H1 (cell line): ENCODE measurements at regions not wholly inside any gene's neighbourhood (a gene's known extent, or its start where the extent isn't known, plus 50 kb on each side); places are given as distances from the start of the nearest gene placed in this dataset.

Source experiments
- CTCF ChIA-PET: fragments of 300-600 bp; sonication (Branson Sonifier 250); formaldehyde crosslinking; loops from one replicate; lab custom pipeline; 2021; ENCODE audit not compliant: partially characterized antibody; lab: Charles Lee
- POLR2A ChIA-PET: fragments of 300-600 bp; sonication (Branson Sonifier 250); formaldehyde crosslinking; loops from one replicate; lab custom pipeline; 2021; ENCODE audit warnings: inconsistent platforms; ENCODE audit not compliant: partially characterized antibody; lab: Charles Lee
- DNase-seq, 2 experiments: peaks; one replicate each; pipeline versions ENCODE4 v3.0.0 to v3.0.0-alpha.2; 2010 to 2022; ENCODE audit warnings: low spot score in 2 of 2, low read depth in 1 of 2, mixed read lengths in 1 of 2
- FAIRE-seq: peaks from 2 replicates; lab custom pipeline; 2011; peaks lifted over from hg19 to GRCh38; lab: Jason Lieb, UNC
- H2AFZ ChIP-seq: 2 replicates; pipeline ENCODE4 v1.8.1; 2012; ENCODE audit warnings: low read length, inconsistent platforms
- H2AK5ac ChIP-seq: 2 replicates; pipeline ENCODE4 v1.6.1; 2013; ENCODE audit warnings: low read depth, low read length
- H2BK120ac ChIP-seq: replicated peaks from 2 replicates; pipeline ENCODE3; 2013; ENCODE audit warnings: low read depth, low read length, inconsistent platforms
- H2BK12ac ChIP-seq: 2 replicates; pipeline ENCODE4 v1.6.1; 2013; ENCODE audit warnings: low read depth, low read length
- H2BK15ac ChIP-seq: 2 replicates; pipeline ENCODE4 v1.6.1; 2013; ENCODE audit warnings: low read length
- H2BK20ac ChIP-seq: 2 replicates; pipeline ENCODE4 v1.6.1; 2013; ENCODE audit warnings: low read length
- H2BK5ac ChIP-seq: 2 replicates; pipeline ENCODE4 v1.6.1; 2013; ENCODE audit warnings: low read depth, low read length
- H3K14ac ChIP-seq: 2 replicates; pipeline ENCODE4 v1.6.1; 2013; ENCODE audit warnings: inconsistent platforms; ENCODE audit not compliant: insufficient read length
- H3K18ac ChIP-seq: 2 replicates; pipeline ENCODE4 v1.6.1; 2013; ENCODE audit warnings: low read length; ENCODE audit errors: extremely low read depth
- H3K23ac ChIP-seq: 2 replicates; pipeline ENCODE4 v1.6.1; 2013; ENCODE audit warnings: inconsistent platforms; ENCODE audit not compliant: insufficient read length
- H3K23me2 ChIP-seq: 2 replicates; pipeline ENCODE4 v1.6.1; 2013; ENCODE audit warnings: low read depth, low read length
- H3K27ac ChIP-seq: 2 replicates; pipeline ENCODE4 v1.6.1; 2011; ENCODE audit warnings: low read depth, low read length, inconsistent platforms
- H3K27me3 ChIP-seq, 4 experiments: replicated peaks in 1 of 4; 1 replicate in 1 of 4; 2 replicates in 3 of 4; pipeline versions ENCODE4 v1.6.1 to v1.8.1; 2011 to 2013; ENCODE audit warnings: low read length in 3 of 4, mild to moderate bottlenecking in 3 of 4, inconsistent platforms in 2 of 4, mixed read lengths in 2 of 4, moderate library complexity in 1 of 4; ENCODE audit not compliant: control insufficient read depth in 3 of 4, insufficient read depth in 3 of 4; ENCODE audit errors: extremely low read depth in 1 of 4
- H3K36me3 ChIP-seq, 4 experiments: 2 replicates each; pipeline versions ENCODE4 v1.6.1 to v1.8.1; 2011 to 2013; ENCODE audit warnings: mild to moderate bottlenecking in 4 of 4, low read length in 3 of 4, moderate library complexity in 2 of 4, control low read depth in 1 of 4, inconsistent platforms in 1 of 4; ENCODE audit not compliant: insufficient read depth in 4 of 4, control insufficient read depth in 2 of 4
- H3K4ac ChIP-seq: replicated peaks from 2 replicates; pipeline ENCODE3; 2013; ENCODE audit warnings: low read length, low read depth, mixed read lengths, inconsistent platforms; ENCODE audit not compliant: insufficient read length
- H3K4me1 ChIP-seq, 4 experiments: replicated peaks in 1 of 4; 1 replicate in 1 of 4; 2 replicates in 3 of 4; pipeline versions ENCODE4 v1.6.1 to v1.8.1; 2011 to 2013; ENCODE audit warnings: low read length in 3 of 4, inconsistent platforms in 2 of 4, mixed read lengths in 1 of 4; ENCODE audit not compliant: insufficient read depth in 4 of 4, control insufficient read depth in 3 of 4
- H3K4me2 ChIP-seq, 2 experiments: 2 replicates each; pipeline versions ENCODE4 v1.6.1 to v1.8.1; 2011 to 2013; ENCODE audit warnings: low read depth in 2 of 2, low read length in 2 of 2, control low read depth in 1 of 2, inconsistent platforms in 1 of 2, mild to moderate bottlenecking in 1 of 2; ENCODE audit not compliant: insufficient read depth in 1 of 2
- H3K4me3 ChIP-seq, 4 experiments: fragments of 200-600, 300-600 bp in 1 of 4; sonication (generic), shearing (Covaris generic), sonication (Bioruptor Twin) in 1 of 4; 2 replicates each; pipeline versions ENCODE4 v1.5.1 to v1.8.1; 2011 to 2016; ENCODE audit warnings: low read length in 4 of 4, low read depth in 3 of 4, control low read depth in 2 of 4, inconsistent platforms in 2 of 4, mild to moderate bottlenecking in 2 of 4, mixed read lengths in 1 of 4, moderate library complexity in 1 of 4; ENCODE audit not compliant: insufficient read depth in 2 of 4; ENCODE audit errors: extremely low read depth in 1 of 4
- H3K56ac ChIP-seq: replicated peaks from 2 replicates; pipeline ENCODE3; 2013; ENCODE audit warnings: low read depth, mild to moderate bottlenecking, mixed read lengths, low read length, inconsistent platforms; ENCODE audit not compliant: insufficient read length
- H3K79me1 ChIP-seq: 2 replicates; pipeline ENCODE4 v1.6.1; 2013; ENCODE audit warnings: low read depth, low read length, control low read depth
- H3K79me2 ChIP-seq, 2 experiments: 2 replicates each; pipeline versions ENCODE4 v1.6.1 to v1.8.1; 2012 to 2013; ENCODE audit warnings: low read length in 2 of 2, mild to moderate bottlenecking in 2 of 2, inconsistent platforms in 1 of 2; ENCODE audit not compliant: insufficient read depth in 2 of 2, control insufficient read depth in 1 of 2
- H3K9ac ChIP-seq, 4 experiments: replicated peaks in 1 of 4; 1 replicate in 1 of 4; 2 replicates in 3 of 4; pipeline versions ENCODE4 v1.6.1 to v1.8.1; 2011 to 2013; ENCODE audit warnings: low read depth in 3 of 4, low read length in 3 of 4, control low read depth in 2 of 4, mild to moderate bottlenecking in 2 of 4, moderate library complexity in 2 of 4, inconsistent platforms in 1 of 4; ENCODE audit errors: extremely low read depth in 1 of 4
- H3K9me3 ChIP-seq, 2 experiments: 2 replicates each; pipeline versions ENCODE4 v1.6.1 to v1.8.1; 2012 to 2013; ENCODE audit warnings: mild to moderate bottlenecking in 2 of 2, moderate library complexity in 2 of 2, control low read depth in 1 of 2, inconsistent platforms in 1 of 2, low read depth in 1 of 2, low read length in 1 of 2, mixed read lengths in 1 of 2; ENCODE audit not compliant: insufficient read depth in 2 of 2
- H4K20me1 ChIP-seq, 2 experiments: replicated peaks in 1 of 2; 2 replicates each; pipeline versions ENCODE3 to v1.8.1; 2011 to 2013; ENCODE audit warnings: inconsistent platforms in 2 of 2, low read length in 2 of 2, mild to moderate bottlenecking in 1 of 2; ENCODE audit not compliant: insufficient read depth in 2 of 2, control insufficient read depth in 1 of 2
- H4K5ac ChIP-seq: 2 replicates; pipeline ENCODE4 v1.6.1; 2013; ENCODE audit warnings: low read length, low read depth, mixed read lengths, inconsistent platforms; ENCODE audit not compliant: insufficient read length
- H4K8ac ChIP-seq: 2 replicates; pipeline ENCODE4 v1.8.0; 2013; ENCODE audit warnings: mild to moderate bottlenecking, moderate library complexity, low read length, inconsistent platforms; ENCODE audit not compliant: insufficient read depth; ENCODE audit errors: extremely low read depth
- H4K91ac ChIP-seq: replicated peaks from 2 replicates; pipeline ENCODE3; 2013; ENCODE audit warnings: low read length, mixed read lengths, inconsistent platforms; ENCODE audit not compliant: insufficient read length
- BRCA1 ChIP-seq: IDR thresholded peaks from 2 replicates; pipeline ENCODE4 v1.6.1; 2012; ENCODE audit warnings: low read depth, low read length, improper control_type of control experiment
- CREB1 ChIP-seq: IDR thresholded peaks from 2 replicates; pipeline ENCODE4 v1.6.1; 2012; ENCODE audit warnings: inconsistent platforms
- CTCF ChIP-seq, 3 experiments: IDR thresholded peaks; 1 replicate in 2 of 3; 2 replicates in 1 of 3; pipeline versions ENCODE4 v1.5.1 to v1.6.1; 2011; ENCODE audit warnings: low read length in 3 of 3, mild to moderate bottlenecking in 3 of 3, inconsistent platforms in 2 of 3, low read depth in 1 of 3, moderate library complexity in 1 of 3; ENCODE audit not compliant: insufficient read depth in 1 of 3; ENCODE audit errors: control extremely low read depth in 1 of 3
- EP300 ChIP-seq, 2 experiments: IDR thresholded peaks; 1 replicate in 1 of 2; 2 replicates in 1 of 2; pipeline ENCODE4 v1.6.1; 2011 to 2012; ENCODE audit warnings: low read depth in 2 of 2, low read length in 2 of 2, mild to moderate bottlenecking in 2 of 2, borderline replicate concordance in 1 of 2, inconsistent platforms in 1 of 2, moderate library complexity in 1 of 2
- HDAC6 ChIP-seq: IDR thresholded peaks from one replicate; pipeline ENCODE4 v1.7.1; 2012; ENCODE audit warnings: low read depth, mild to moderate bottlenecking, inconsistent platforms, low read length, moderate library complexity
- RAD21 ChIP-seq, 2 experiments: IDR thresholded peaks in 1 of 2; conservative IDR thresholded peaks in 1 of 2; 2 replicates each; pipeline ENCODE4 v1.6.1; 2011; ENCODE audit warnings: low read depth in 2 of 2, low read length in 2 of 2, improper control_type of control experiment in 1 of 2, inconsistent platforms in 1 of 2, mild to moderate bottlenecking in 1 of 2, moderate library complexity in 1 of 2
- WGBS, 2 experiments: shearing (Covaris generic) in 1 of 2; methylation state at CpG; one replicate each; pipeline versions ENCODE4 v1.1.6 to v1.1.7; 2013 to 2015; ENCODE audit warnings: low lambda C conversion rate in 2 of 2, mixed read lengths in 2 of 2, inconsistent platforms in 1 of 2, low coverage in 1 of 2, missing lambda C conversion rate in 1 of 2; ENCODE audit not compliant: insufficient replicate concordance in 2 of 2, insufficient coverage in 1 of 2, insufficient read length in 1 of 2; ENCODE audit errors: extremely low coverage in 1 of 2, missing lambda C conversion rate in 1 of 2; 5-methylcytosine and 5-hydroxymethylcytosine counted together

GRCh38 chr1:69157046-69157756 is 410.5 kb upstream of the LRRC7 start:
- WGBS, 2 experiments, result 96% methylated on average over 2 of the region's 2 CpGs; no CpG with 5 or more reads in 1 of the 2 experiments
- Histone ChIP-seq H3K14ac (no peak overlapping the region), H3K79me2 (no peaks in the 10 kb centered on the region), H4K5ac (no peak overlapping the region), H3K9ac (no peak overlapping the region), H3K23me2 (no peaks in the 10 kb centered on the region), H3K4me2 (no peak overlapping the region), H2AK5ac (no peak overlapping the region), H4K91ac (no peak overlapping the region), H2BK15ac (no peak overlapping the region), H3K4me1 (no peaks in the 10 kb centered on the region), H3K9me3 (no peaks in the 10 kb centered on the region), H3K27me3 (no peaks in the 10 kb centered on the region), H4K8ac (no peak overlapping the region), H2BK12ac (peak overlapping the region; percentile 31; the same call in 1 of the 2 replicates), H3K23ac (no peak overlapping the region), H3K79me1 (no peaks in the 10 kb centered on the region), H3K56ac (no peak overlapping the region), H3K4me3 (no peak overlapping the region), H2BK120ac (no peak overlapping the region), H4K20me1 (no peaks in the 10 kb centered on the region), H2BK20ac (no peak overlapping the region), H3K4ac (no peak overlapping the region), H3K18ac (no peak overlapping the region), H2AFZ (peak overlapping the region; percentile 35; the same call in 1 of the 2 replicates), H3K36me3 (no peaks in the 10 kb centered on the region), H3K27ac (no peak overlapping the region), H2BK5ac (no peak overlapping the region; the same call in 1 of the 2 replicates)
- DNase-seq (no peak), FAIRE-seq (no peak)
- CTCF ChIA-PET, result interaction anchor here (0.8 to 1.5 kb wide), 4 partner anchors 9 to 172 kb away, joined by 3 to 8 read pairs (median 4); no protein-coding TSS in a partner anchor
- TF ChIP-seq BRCA1 (no peak), CTCF (IDR thresholded peaks at IDR 0.05; ENCODE audit: control extremely low read depth in 1 of 3, insufficient read depth in 1 of 3, low read depth in 1 of 3, low read length in 3 of 3) (peak; percentile 28 to 55 (median 46)), EP300 (IDR thresholded peaks at IDR 0.05; ENCODE audit: borderline replicate concordance in 1 of 2, low read depth in 2 of 2, low read length in 2 of 2) (no peak), CREB1 (no peak), RAD21 (IDR thresholded peaks at IDR 0.05 in 1 of 2, conservative IDR thresholded peaks at IDR 0.05 in 1 of 2; ENCODE audit: low read depth in 2 of 2, low read length in 2 of 2) (peak; percentile 29 to 47; a peak in 2 of 4 replicates), HDAC6 (no peak)
- POLR2A ChIA-PET, result no interaction called here
